ENCODE measurements at regions not wholly inside any gene's neighbourhood (a gene's known extent, or its start where the extent isn't known, plus 50 kb on each side); places are given as distances from the start of the nearest gene placed in this dataset.

- DNase-seq (ENCODE audit: low spot score), result peak; percentile 44
Observed at GRCh38 chr7:155870334-155871180, 58.3 kb upstream of the SHH start.

- peak; percentile 14 for DNase-seq (ENCODE audit: low spot score)
Observed at GRCh38 chr7:155869784-155870076, 57.5 kb upstream of the SHH start.

- DNase-seq (ENCODE audit: low spot score), result peak; percentile 17
Observed at GRCh38 chr7:155868955-155869783, 56.9 kb upstream of the SHH start.

- no peak for DNase-seq (ENCODE audit: low spot score)
Observed at GRCh38 chr7:155867734-155868400, 55.6 kb upstream of the SHH start.

- DNase-seq (ENCODE audit: low spot score), result no peak
Observed at GRCh38 chr7:155867280-155867679, 55.0 kb upstream of the SHH start.

GRCh38 chr7:155865830-155866525, 53.7 kb upstream of the SHH start:
- peak; percentile 55 for DNase-seq (ENCODE audit: low spot score)

GRCh38 chr7:155864991-155865690, 52.9 kb upstream of the SHH start:
- peak; percentile 44 for DNase-seq (ENCODE audit: low spot score)

GRCh38 chr7:155864271-155864985, 52.2 kb upstream of the SHH start:
- peak; percentile 11 for DNase-seq (ENCODE audit: low spot score)

GRCh38 chr7:155863721-155864151, 51.5 kb upstream of the SHH start:
- peak; percentile 54 for DNase-seq (ENCODE audit: low spot score)

GRCh38 chr7:155862123-155862892, 50.0 kb upstream of the SHH start:
- DNase-seq (ENCODE audit: low spot score), result no peak
